HepG2 (cell line): ENCODE measurements at regions not wholly inside any gene's neighbourhood (a gene's known extent, or its start where the extent isn't known, plus 50 kb on each side); places are given as distances from the start of the nearest gene placed in this dataset.
A peak's percentile ranks its signal among the peaks of the same experiment; 100 is the strongest.

Source experiments
- ERF ChIP-seq: IDR thresholded peaks from 2 replicates; pipeline ENCODE4 v1.6.1; 2018; ENCODE audit warnings: missing biosample characterization, missing genetic modification reagents
- FIP1L1 ChIP-seq: fragments of 200-400 bp; formaldehyde crosslinking; IDR thresholded peaks from 2 replicates; pipeline ENCODE4 v1.6.1; 2018; ENCODE audit warnings: low read depth, mild to moderate bottlenecking, low read length, moderate library complexity, borderline replicate concordance; ENCODE audit not compliant: insufficient read depth
- FOXO1 ChIP-seq: sonication (generic); formaldehyde crosslinking; IDR thresholded peaks from 2 replicates; pipeline ENCODE4 v1.4.0; 2020; ENCODE audit warnings: missing genetic modification reagents
- HIVEP1 ChIP-seq: sonication (generic); formaldehyde crosslinking; IDR thresholded peaks from 2 replicates; pipeline ENCODE4 v1.4.0; 2020; ENCODE audit warnings: mild to moderate bottlenecking, missing genetic modification reagents
- KDM5A ChIP-seq: fragments of 200-600 bp; sonication (generic); IDR thresholded peaks from 2 replicates; pipeline ENCODE4 v1.7.0; 2018; ENCODE audit warnings: antibody characterized with exemption, mild to moderate bottlenecking, low read length, borderline replicate concordance
- MYPOP ChIP-seq: sonication (generic); formaldehyde crosslinking; IDR thresholded peaks from 2 replicates; pipeline ENCODE4 v1.8.1; 2023; ENCODE audit warnings: mild to moderate bottlenecking, moderate library complexity, missing genetic modification reagents
- SIX4 ChIP-seq: sonication (generic); formaldehyde crosslinking; IDR thresholded peaks from 2 replicates; pipeline ENCODE4 v1.4.0; 2020; ENCODE audit warnings: missing genetic modification reagents
- SNAPC2 ChIP-seq: sonication (generic); formaldehyde crosslinking; IDR thresholded peaks from 2 replicates; pipeline ENCODE4 v1.8.1; 2022; ENCODE audit warnings: mild to moderate bottlenecking, missing genetic modification reagents
- TCF7L2 ChIP-seq: IDR thresholded peaks from 2 replicates; pipeline ENCODE4 v1.6.1; 2011; ENCODE audit warnings: mild to moderate bottlenecking, low read depth, low read length, moderate library complexity
- TEAD2 ChIP-seq: sonication (generic); formaldehyde crosslinking; IDR thresholded peaks from 2 replicates; pipeline ENCODE4 v1.9.0; 2021; ENCODE audit warnings: missing genetic modification reagents
- TRIM24 ChIP-seq: sonication (generic); formaldehyde crosslinking; IDR thresholded peaks from 2 replicates; pipeline ENCODE4 v1.8.0; 2022; ENCODE audit warnings: mild to moderate bottlenecking, missing genetic modification reagents
- ZBTB21 ChIP-seq: sonication (generic); formaldehyde crosslinking; IDR thresholded peaks from 2 replicates; pipeline ENCODE4 v1.4.0; 2020; ENCODE audit warnings: missing genetic modification reagents
- ZBTB4 ChIP-seq: sonication (generic); formaldehyde crosslinking; IDR thresholded peaks from 2 replicates; pipeline ENCODE4 v1.4.0; 2020; ENCODE audit warnings: missing genetic modification reagents, mild to moderate bottlenecking, borderline replicate concordance
- ZHX2 ChIP-seq, 2 experiments: sonication (generic) in 1 of 2; formaldehyde crosslinking in 1 of 2; IDR thresholded peaks; 2 replicates each; pipeline versions ENCODE4 v1.6.1 to v1.9.0; 2014 to 2022; ENCODE audit warnings: antibody characterized with exemption in 1 of 2, borderline replicate concordance in 1 of 2, inconsistent platforms in 1 of 2, low read depth in 1 of 2, missing genetic modification reagents in 1 of 2
- ZNF24 ChIP-seq: fragments of 450-650 bp; IDR thresholded peaks from 2 replicates; pipeline ENCODE4 v1.6.1; 2017; ENCODE audit warnings: antibody characterized with exemption, mild to moderate bottlenecking
- ZNF503 ChIP-seq: sonication (generic); formaldehyde crosslinking; IDR thresholded peaks from 2 replicates; pipeline ENCODE4 v1.4.0; 2020; ENCODE audit warnings: missing genetic modification reagents
- ZSCAN30 ChIP-seq: sonication (generic); formaldehyde crosslinking; IDR thresholded peaks from 2 replicates; pipeline ENCODE4 v1.5.0; 2020; ENCODE audit warnings: mild to moderate bottlenecking, missing genetic modification reagents

GRCh38 chr20:50320005-50320900 is 129.6 kb downstream of the CEBPB start (continued):
- TF ChIP-seq ZNF503 (CRISPR knock-in tag) (no peak), ERF (CRISPR knock-in tag) (no peak), KDM5A (no peak), ZHX2 (IDR thresholded peaks at IDR 0.05; ENCODE audit: low read depth) (no peak), ZHX2 (CRISPR knock-in tag; IDR thresholded peaks at IDR 0.05; ENCODE audit: borderline replicate concordance) (no peak), ZBTB21 (CRISPR knock-in tag) (no peak), FOXO1 (no peak), HIVEP1 (no peak), ZBTB4 (CRISPR knock-in tag) (no peak), SIX4 (0 out of 2 replicates have a peak, but pooled peaks have one; percentile 6), TCF7L2 (no peak), SNAPC2 (CRISPR knock-in tag) (no peak), TEAD2 (CRISPR knock-in tag) (peak; percentile 42; the same call in 1 of the 2 replicates), ZNF24 (no peak), FIP1L1 (no peak), ZSCAN30 (CRISPR knock-in tag) (no peak), TRIM24 (CRISPR knock-in tag) (no peak), MYPOP (CRISPR knock-in tag) (no peak)
